A673 (cell line): ENCODE measurements at regions not wholly inside any gene's neighbourhood (a gene's known extent, or its start where the extent isn't known, plus 50 kb on each side); places are given as distances from the start of the nearest gene placed in this dataset.

ENCODE experiments used
- CTCF ChIP-seq: fragments of 300-800, 200-600 bp; sonication (generic); conservative IDR thresholded peaks from 2 replicates; pipeline ENCODE4 v1.5.1; 2017; ENCODE audit warnings: low read depth, mild to moderate bottlenecking, antibody characterized with exemption, low read length, moderate library complexity, mixed read lengths
- EZH2 ChIP-seq: fragments of 200-600 bp; sonication (generic); IDR thresholded peaks from 2 replicates; pipeline ENCODE4 v1.6.1; 2017; ENCODE audit warnings: borderline replicate concordance, low read depth, mild to moderate bottlenecking, mixed read lengths, antibody characterized with exemption, low read length; ENCODE audit not compliant: poor library complexity, severe bottlenecking

GRCh38 chr5:28729067-28729466 is 1690.7 kb upstream of the CDH9 start:
- TF ChIP-seq CTCF (no peak), EZH2 (no peak)
